ENCODE measurements at regions not wholly inside any gene's neighbourhood (a gene's known extent, or its start where the extent isn't known, plus 50 kb on each side); places are given as distances from the start of the nearest gene placed in this dataset.

- TF ChIP-seq POLR2AphosphoS5 (IDR thresholded peaks at IDR 0.05; ENCODE audit: borderline replicate concordance, low read depth, low read length) (no peak), FOXP2 (optimal IDR thresholded peaks at IDR 0.05; ENCODE audit: control extremely low read depth, extremely low read length, insufficient read depth) (no peak)
These were observed 1536.2 kb downstream of the EFNA5 start for GRCh38 chr5:106134549-106134948.

All from SK-N-MC (cell line).